Skeletal muscle tissue (tissue), 3 donors: ENCODE measurements at regions not wholly inside any gene's neighbourhood (a gene's known extent, or its start where the extent isn't known, plus 50 kb on each side); places are given as distances from the start of the nearest gene placed in this dataset.

Experiments
- H3K27ac ChIP-seq: one replicate; pipeline ENCODE4 v1.7.0; 2013; ENCODE audit warnings: mild to moderate bottlenecking, low read depth, low read length, inconsistent platforms
- H3K27me3 ChIP-seq, 3 donors: one replicate each; pipeline ENCODE4 v1.7.0; 2013; ENCODE audit warnings: low read length in 3 of 3; ENCODE audit not compliant: control insufficient read depth in 3 of 3, insufficient read depth in 3 of 3
- H3K36me3 ChIP-seq, 3 donors: one replicate each; pipeline ENCODE4 v1.7.0; 2013; ENCODE audit warnings: low read length in 3 of 3; ENCODE audit not compliant: control insufficient read depth in 3 of 3, insufficient read depth in 3 of 3
- H3K4me1 ChIP-seq, 3 donors: one replicate each; pipeline ENCODE4 v1.7.0; 2013; ENCODE audit warnings: low read length in 3 of 3, mild to moderate bottlenecking in 3 of 3; ENCODE audit not compliant: control insufficient read depth in 3 of 3, insufficient read depth in 3 of 3
- H3K4me3 ChIP-seq, 3 donors: one replicate each; pipeline ENCODE4 v1.7.0; 2013; ENCODE audit warnings: low read length in 3 of 3
- H3K9ac ChIP-seq, 3 donors: one replicate each; pipeline ENCODE4 v1.7.0; 2013; ENCODE audit warnings: low read length in 3 of 3, mild to moderate bottlenecking in 3 of 3, moderate library complexity in 2 of 3, low read depth in 1 of 3
- H3K9me3 ChIP-seq, 3 donors: one replicate each; pipeline ENCODE4 v1.7.0; 2013; ENCODE audit warnings: low read length in 3 of 3; ENCODE audit not compliant: control insufficient read depth in 3 of 3
- donor health status: Osteomylitis.

GRCh38 chr1:201756406-201756805, 72.6 kb upstream of the IPO9 start:
- no peak overlapping the region for H3K4me3 ChIP-seq
- H3K9ac ChIP-seq: no peak overlapping the region
- H3K27ac ChIP-seq: no peak overlapping the region
- H3K4me1 ChIP-seq: peaks cover 5 to 7% (median 6%) of the 10 kb centered on the region in 3 donors
- no peaks in the 10 kb centered on the region for H3K36me3 ChIP-seq
- no peaks in the 10 kb centered on the region for H3K9me3 ChIP-seq
- H3K27me3 ChIP-seq: no peaks in the 10 kb centered on the region

DNA sequence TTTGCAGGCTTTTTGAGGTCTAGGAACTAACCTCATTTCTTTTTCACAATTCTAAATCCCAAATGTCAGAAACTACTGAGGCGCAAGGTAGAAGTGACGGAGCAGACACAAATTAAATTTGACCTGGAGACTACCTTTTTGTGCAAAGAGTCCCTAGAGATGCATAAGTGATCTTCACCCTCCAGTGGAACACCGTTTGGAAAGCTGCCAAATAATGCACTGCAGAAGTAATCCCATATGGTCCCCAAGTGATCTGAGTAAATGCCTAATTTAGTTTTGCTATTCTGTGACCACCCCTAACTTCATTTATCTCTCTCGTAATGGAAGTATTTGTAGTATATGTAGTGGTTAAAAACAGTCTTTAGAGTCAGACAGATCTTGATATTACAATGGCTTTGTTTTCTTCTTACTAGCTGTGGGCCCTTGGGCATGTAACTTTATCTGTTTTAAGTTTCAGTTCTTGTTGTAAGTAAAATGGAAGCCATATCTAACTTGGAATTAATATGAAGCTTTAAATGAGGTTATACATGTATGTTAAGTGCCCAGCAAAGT, 70.4 kb upstream of the IPO9 start:
- no peaks in the 10 kb centered on the region for H3K27me3 ChIP-seq
- no peaks in the 10 kb centered on the region for H3K9me3 ChIP-seq
- H3K36me3 ChIP-seq: no peaks in the 10 kb centered on the region
- peaks cover 4 to 8% (median 5%) of the 10 kb centered on the region in 3 donors for H3K4me1 ChIP-seq
- H3K9ac ChIP-seq: no peak overlapping the region
- H3K27ac ChIP-seq: no peak overlapping the region
- H3K4me3 ChIP-seq: no peak overlapping the region

DNA sequence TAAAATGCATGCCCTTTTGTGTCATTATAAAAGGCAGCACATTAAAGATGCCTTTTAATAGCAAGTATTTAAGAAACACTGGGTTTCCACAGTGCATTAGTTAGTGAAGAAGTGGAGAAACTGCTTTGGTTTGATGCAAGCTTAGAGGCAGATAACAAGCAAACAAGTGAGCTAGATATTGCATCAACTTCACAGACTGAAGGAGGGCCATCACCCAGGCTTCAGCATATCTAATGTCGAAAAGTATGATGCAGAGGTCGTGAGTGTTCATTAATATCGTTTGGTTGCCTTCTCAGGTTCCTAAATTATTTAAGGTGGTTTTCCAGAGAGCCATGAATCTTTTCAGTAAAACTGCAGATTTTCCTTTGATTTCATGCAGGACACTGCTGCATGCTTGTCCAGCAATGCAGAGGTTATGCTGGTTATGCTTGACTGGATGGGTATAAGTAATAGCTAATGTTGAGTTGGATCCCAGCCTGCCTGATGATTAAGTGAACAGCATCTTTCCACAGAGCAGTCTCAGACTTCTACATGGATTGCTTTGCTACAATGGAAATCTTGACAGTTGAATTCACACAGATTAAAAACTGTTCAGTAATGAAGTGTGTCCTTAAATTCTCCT, 69.7 kb upstream of the IPO9 start:
- H3K4me3 ChIP-seq: no peak overlapping the region
- H3K27me3 ChIP-seq: no peaks in the 10 kb centered on the region
- H3K27ac ChIP-seq: no peak overlapping the region
- no peak overlapping the region for H3K9ac ChIP-seq
- H3K4me1 ChIP-seq: peaks cover 0 to 8% (median 2%) of the 10 kb centered on the region in 3 donors
- no peaks in the 10 kb centered on the region for H3K9me3 ChIP-seq
- no peaks in the 10 kb centered on the region for H3K36me3 ChIP-seq

DNA sequence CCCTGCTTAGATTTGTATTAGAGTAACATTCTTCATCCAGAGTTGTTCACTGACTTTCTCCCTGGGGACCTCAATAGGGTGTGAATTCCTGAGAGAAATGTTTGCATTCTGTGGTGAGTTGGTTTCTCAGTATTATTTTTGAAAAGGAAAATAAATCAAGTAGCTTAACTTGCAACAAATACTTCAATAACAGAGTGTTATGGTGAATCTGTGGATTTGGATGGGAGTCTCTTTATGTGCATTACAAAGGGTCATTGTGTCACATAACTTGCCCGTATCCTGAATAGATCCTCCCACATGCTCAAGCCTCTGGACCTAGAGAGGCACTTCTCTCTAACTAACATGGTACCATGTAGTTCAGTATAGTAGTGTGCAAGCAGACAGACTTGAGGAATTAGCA, 68.4 kb upstream of the IPO9 start:
- Histone ChIP-seq H3K27ac (no peak overlapping the region), H3K9me3 (no peaks in the 10 kb centered on the region), H3K36me3 (no peaks in the 10 kb centered on the region), H3K27me3 (no peaks in the 10 kb centered on the region), H3K9ac (no peak overlapping the region), H3K4me1 (peaks cover 2 to 13% (median 2%) of the 10 kb centered on the region in 3 donors), H3K4me3 (no peak overlapping the region)

GRCh38 chr1:201761178-201761577, 67.8 kb upstream of the IPO9 start:
- H3K4me1 ChIP-seq: peaks cover 2 to 15% (median 2%) of the 10 kb centered on the region in 3 donors
- H3K9me3 ChIP-seq: no peaks in the 10 kb centered on the region
- no peak overlapping the region for H3K27ac ChIP-seq
- no peak overlapping the region for H3K4me3 ChIP-seq
- H3K9ac ChIP-seq: no peak overlapping the region
- H3K36me3 ChIP-seq: no peaks in the 10 kb centered on the region
- H3K27me3 ChIP-seq: no peaks in the 10 kb centered on the region

GRCh38 chr1:201761871-201762270, 67.1 kb upstream of the IPO9 start:
- Histone ChIP-seq H3K9me3 (no peaks in the 10 kb centered on the region), H3K4me1 (peaks cover 2 to 20% (median 2%) of the 10 kb centered on the region in 3 donors), H3K4me3 (no peak overlapping the region), H3K27me3 (no peaks in the 10 kb centered on the region), H3K36me3 (no peaks in the 10 kb centered on the region), H3K27ac (no peak overlapping the region), H3K9ac (no peak overlapping the region)

- no peaks in the 10 kb centered on the region for H3K27me3 ChIP-seq
- no peak overlapping the region for H3K9ac ChIP-seq
- no peak overlapping the region for H3K27ac ChIP-seq
- H3K36me3 ChIP-seq: no peaks in the 10 kb centered on the region
- no peaks in the 10 kb centered on the region for H3K9me3 ChIP-seq
- no peak overlapping the region for H3K4me3 ChIP-seq
- H3K4me1 ChIP-seq: peaks cover 2 to 20% (median 2%) of the 10 kb centered on the region in 3 donors
Measured at GRCh38 chr1:201762381-201762780, 66.6 kb upstream of the IPO9 start.

GRCh38 chr1:201763455-201764140, 65.4 kb upstream of the IPO9 start:
- Histone ChIP-seq H3K36me3 (no peaks in the 10 kb centered on the region), H3K27me3 (no peaks in the 10 kb centered on the region), H3K9me3 (no peaks in the 10 kb centered on the region), H3K27ac (no peak overlapping the region), H3K4me1 (peaks cover 2 to 18% (median 2%) of the 10 kb centered on the region in 3 donors), H3K4me3 (no peak overlapping the region), H3K9ac (no peak overlapping the region)

- Histone ChIP-seq H3K36me3 (no peaks in the 10 kb centered on the region), H3K27ac (no peak overlapping the region), H3K9me3 (no peaks in the 10 kb centered on the region), H3K4me1 (peaks cover 2 to 15% (median 2%) of the 10 kb centered on the region in 3 donors), H3K4me3 (no peak overlapping the region), H3K9ac (no peak overlapping the region), H3K27me3 (no peaks in the 10 kb centered on the region)
Measured at GRCh38 chr1:201764166-201764565, 64.8 kb upstream of the IPO9 start.

- H3K27ac ChIP-seq: no peak overlapping the region
- no peak overlapping the region for H3K9ac ChIP-seq
Measured at GRCh38 chr1:201764579-201764978, 64.4 kb upstream of the IPO9 start.

More at GRCh38 chr1:201764579-201764978, 64.4 kb upstream of the IPO9 start:
- Histone ChIP-seq H3K4me3 (no peak overlapping the region), H3K36me3 (no peaks in the 10 kb centered on the region), H3K9me3 (no peaks in the 10 kb centered on the region), H3K27me3 (no peaks in the 10 kb centered on the region), H3K4me1 (peaks cover 2 to 15% (median 2%) of the 10 kb centered on the region in 3 donors)
